SK-N-SH (cell line): ENCODE measurements at regions not wholly inside any gene's neighbourhood (a gene's known extent, or its start where the extent isn't known, plus 50 kb on each side); places are given as distances from the start of the nearest gene placed in this dataset.

Experiments
- ELF1 ChIP-seq: IDR thresholded peaks from 2 replicates; pipeline ENCODE4 v1.4.0; 2012
- EP300 ChIP-seq, 2 experiments: IDR thresholded peaks; 2 replicates each; pipeline versions ENCODE4 v1.4.0 to v1.6.1; 2012; ENCODE audit warnings: borderline replicate concordance in 1 of 2, low read depth in 1 of 2, low read length in 1 of 2
- EZH2phosphoT487 ChIP-seq: fragments of 200-600 bp; sonication (generic); IDR thresholded peaks from 2 replicates; pipeline ENCODE4 v1.6.1; 2017; ENCODE audit warnings: low read depth, mixed run types, mild to moderate bottlenecking, antibody characterized with exemption, moderate library complexity, borderline replicate concordance
- FOXJ3 ChIP-seq: sonication (generic); formaldehyde crosslinking; IDR thresholded peaks from 2 replicates; pipeline ENCODE4 v1.5.1; 2020; ENCODE audit warnings: mild to moderate bottlenecking, missing genetic modification reagents
- RCOR1 ChIP-seq: fragments of 150-350 bp; IDR thresholded peaks from 2 replicates; pipeline ENCODE4 v1.6.1; 2017; ENCODE audit warnings: antibody characterized with exemption, low read length
- TF ChIP-seq, protein P1 (sequence below): IDR thresholded peaks from 2 replicates; pipeline ENCODE4; 2012
- TF ChIP-seq, protein P2 (sequence below): fragments of 150-350 bp; IDR thresholded peaks from 2 replicates; pipeline ENCODE4 v1.6.1; 2017; ENCODE audit warnings: antibody characterized with exemption, low read length, low read depth, borderline replicate concordance
- TF ChIP-seq, protein P3 (sequence below): IDR thresholded peaks from 2 replicates; pipeline ENCODE4 v1.6.1; 2012; ENCODE audit warnings: mild to moderate bottlenecking, low read depth, low read length, moderate library complexity
- TF ChIP-seq, protein P4 (sequence below): fragments of 200-600 bp; sonication (generic); IDR thresholded peaks from 2 replicates; pipeline ENCODE4 v1.6.1; 2017; ENCODE audit warnings: antibody characterized with exemption, mild to moderate bottlenecking, moderate library complexity

DNA sequence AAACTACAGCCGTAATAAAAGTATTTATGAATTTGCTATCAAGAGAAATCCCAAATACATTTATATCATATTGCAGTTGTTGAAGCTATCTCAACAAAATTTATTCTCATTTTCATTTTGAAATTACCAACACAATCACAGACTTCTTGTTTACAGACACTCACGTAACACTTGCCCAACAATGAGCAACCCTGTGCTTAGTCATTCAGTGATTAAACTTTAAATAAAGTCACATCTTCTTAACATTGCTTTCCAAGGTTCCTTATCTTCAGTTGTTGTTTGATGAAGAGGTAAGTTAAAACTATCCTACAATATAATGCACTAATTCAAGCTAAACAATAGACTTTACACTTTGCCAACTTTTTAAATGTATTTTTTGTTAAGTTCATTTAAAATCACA, 601.8 kb downstream of the SLC16A7 start:
- TF ChIP-seq RCOR1: no peak
- TF ChIP-seq FOXJ3: no peak
- TF ChIP-seq EP300 (IDR thresholded peaks at IDR 0.05; ENCODE audit: borderline replicate concordance in 1 of 2, low read depth in 1 of 2, low read length in 1 of 2): no peak
- TF ChIP-seq ELF1: no peak
- TF ChIP-seq, protein P1, sequence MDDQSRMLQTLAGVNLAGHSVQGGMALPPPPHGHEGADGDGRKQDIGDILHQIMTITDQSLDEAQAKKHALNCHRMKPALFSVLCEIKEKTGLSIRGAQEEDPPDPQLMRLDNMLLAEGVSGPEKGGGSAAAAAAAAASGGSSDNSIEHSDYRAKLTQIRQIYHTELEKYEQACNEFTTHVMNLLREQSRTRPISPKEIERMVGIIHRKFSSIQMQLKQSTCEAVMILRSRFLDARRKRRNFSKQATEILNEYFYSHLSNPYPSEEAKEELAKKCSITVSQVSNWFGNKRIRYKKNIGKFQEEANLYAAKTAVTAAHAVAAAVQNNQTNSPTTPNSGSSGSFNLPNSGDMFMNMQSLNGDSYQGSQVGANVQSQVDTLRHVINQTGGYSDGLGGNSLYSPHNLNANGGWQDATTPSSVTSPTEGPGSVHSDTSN: no peak
- TF ChIP-seq EZH2phosphoT487: no peak
- TF ChIP-seq, protein P2, sequence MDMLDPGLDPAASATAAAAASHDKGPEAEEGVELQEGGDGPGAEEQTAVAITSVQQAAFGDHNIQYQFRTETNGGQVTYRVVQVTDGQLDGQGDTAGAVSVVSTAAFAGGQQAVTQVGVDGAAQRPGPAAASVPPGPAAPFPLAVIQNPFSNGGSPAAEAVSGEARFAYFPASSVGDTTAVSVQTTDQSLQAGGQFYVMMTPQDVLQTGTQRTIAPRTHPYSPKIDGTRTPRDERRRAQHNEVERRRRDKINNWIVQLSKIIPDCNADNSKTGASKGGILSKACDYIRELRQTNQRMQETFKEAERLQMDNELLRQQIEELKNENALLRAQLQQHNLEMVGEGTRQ: no peak
- TF ChIP-seq, protein P3, sequence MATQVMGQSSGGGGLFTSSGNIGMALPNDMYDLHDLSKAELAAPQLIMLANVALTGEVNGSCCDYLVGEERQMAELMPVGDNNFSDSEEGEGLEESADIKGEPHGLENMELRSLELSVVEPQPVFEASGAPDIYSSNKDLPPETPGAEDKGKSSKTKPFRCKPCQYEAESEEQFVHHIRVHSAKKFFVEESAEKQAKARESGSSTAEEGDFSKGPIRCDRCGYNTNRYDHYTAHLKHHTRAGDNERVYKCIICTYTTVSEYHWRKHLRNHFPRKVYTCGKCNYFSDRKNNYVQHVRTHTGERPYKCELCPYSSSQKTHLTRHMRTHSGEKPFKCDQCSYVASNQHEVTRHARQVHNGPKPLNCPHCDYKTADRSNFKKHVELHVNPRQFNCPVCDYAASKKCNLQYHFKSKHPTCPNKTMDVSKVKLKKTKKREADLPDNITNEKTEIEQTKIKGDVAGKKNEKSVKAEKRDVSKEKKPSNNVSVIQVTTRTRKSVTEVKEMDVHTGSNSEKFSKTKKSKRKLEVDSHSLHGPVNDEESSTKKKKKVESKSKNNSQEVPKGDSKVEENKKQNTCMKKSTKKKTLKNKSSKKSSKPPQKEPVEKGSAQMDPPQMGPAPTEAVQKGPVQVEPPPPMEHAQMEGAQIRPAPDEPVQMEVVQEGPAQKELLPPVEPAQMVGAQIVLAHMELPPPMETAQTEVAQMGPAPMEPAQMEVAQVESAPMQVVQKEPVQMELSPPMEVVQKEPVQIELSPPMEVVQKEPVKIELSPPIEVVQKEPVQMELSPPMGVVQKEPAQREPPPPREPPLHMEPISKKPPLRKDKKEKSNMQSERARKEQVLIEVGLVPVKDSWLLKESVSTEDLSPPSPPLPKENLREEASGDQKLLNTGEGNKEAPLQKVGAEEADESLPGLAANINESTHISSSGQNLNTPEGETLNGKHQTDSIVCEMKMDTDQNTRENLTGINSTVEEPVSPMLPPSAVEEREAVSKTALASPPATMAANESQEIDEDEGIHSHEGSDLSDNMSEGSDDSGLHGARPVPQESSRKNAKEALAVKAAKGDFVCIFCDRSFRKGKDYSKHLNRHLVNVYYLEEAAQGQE: no peak
- TF ChIP-seq, protein P4, sequence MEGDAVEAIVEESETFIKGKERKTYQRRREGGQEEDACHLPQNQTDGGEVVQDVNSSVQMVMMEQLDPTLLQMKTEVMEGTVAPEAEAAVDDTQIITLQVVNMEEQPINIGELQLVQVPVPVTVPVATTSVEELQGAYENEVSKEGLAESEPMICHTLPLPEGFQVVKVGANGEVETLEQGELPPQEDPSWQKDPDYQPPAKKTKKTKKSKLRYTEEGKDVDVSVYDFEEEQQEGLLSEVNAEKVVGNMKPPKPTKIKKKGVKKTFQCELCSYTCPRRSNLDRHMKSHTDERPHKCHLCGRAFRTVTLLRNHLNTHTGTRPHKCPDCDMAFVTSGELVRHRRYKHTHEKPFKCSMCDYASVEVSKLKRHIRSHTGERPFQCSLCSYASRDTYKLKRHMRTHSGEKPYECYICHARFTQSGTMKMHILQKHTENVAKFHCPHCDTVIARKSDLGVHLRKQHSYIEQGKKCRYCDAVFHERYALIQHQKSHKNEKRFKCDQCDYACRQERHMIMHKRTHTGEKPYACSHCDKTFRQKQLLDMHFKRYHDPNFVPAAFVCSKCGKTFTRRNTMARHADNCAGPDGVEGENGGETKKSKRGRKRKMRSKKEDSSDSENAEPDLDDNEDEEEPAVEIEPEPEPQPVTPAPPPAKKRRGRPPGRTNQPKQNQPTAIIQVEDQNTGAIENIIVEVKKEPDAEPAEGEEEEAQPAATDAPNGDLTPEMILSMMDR: no peak
